ENCODE measurements at regions not wholly inside any gene's neighbourhood (a gene's known extent, or its start where the extent isn't known, plus 50 kb on each side); places are given as distances from the start of the nearest gene placed in this dataset.

DNA sequence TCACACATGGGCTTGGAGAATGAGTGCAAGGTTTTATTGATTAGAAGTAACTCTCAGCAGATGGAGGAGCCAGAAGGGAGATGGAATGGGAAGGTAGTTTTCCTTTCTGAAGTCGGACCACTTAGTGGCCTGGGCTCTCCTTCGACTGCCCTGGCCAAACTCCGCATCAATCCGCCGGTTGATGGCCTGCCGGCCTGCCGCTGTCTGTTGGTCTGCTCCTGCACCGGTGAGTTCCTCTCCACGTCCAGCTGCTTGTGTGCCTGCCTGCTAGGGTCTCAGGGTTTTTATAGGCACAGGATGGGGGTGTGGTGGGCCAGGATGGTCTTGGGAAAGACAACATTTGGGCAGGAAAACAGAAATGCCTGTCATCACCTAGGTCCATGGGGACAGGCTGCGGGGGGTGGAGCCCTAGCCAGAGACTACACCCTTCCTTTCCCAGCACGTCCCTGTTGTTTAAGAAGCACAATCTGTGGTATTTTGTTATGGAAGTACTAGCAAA is 837.0 kb downstream of the PDCD6IP start:
- 53% methylated on average over 11 of the region's 11 CpGs for WGBS (ENCODE audit: insufficient coverage, insufficient replicate concordance, low lambda C conversion rate, missing lambda C conversion rate)
- FAIRE-seq: no peak
- intact Hi-C loops (cut with micrococcal nuclease; ENCODE audit: unreplicated experiment): no loop called here
- CTCF ChIA-PET: no interaction called here
- no TSS peak for BruUV-seq (replicated peaks)
- DNase-seq (ENCODE audit: low read depth, low spot score): no peak
- SMC1A ChIA-PET (ENCODE audit: uncharacterized antibody, unreplicated experiment): no interaction called here
- no peak for ATAC-seq
- H3K27me3 ChIP-seq (replicated peaks in 1 of 2; ENCODE audit: control insufficient read depth in 2 of 2, insufficient read depth in 2 of 2, low read length in 1 of 2): no peaks in the 10 kb centered on the region
- H3K9ac ChIP-seq (ENCODE audit: control insufficient read depth, insufficient read depth, low read length): no peak overlapping the region
- H4K20me1 ChIP-seq (ENCODE audit: control insufficient read depth, insufficient read depth): no peaks in the 10 kb centered on the region
- no peak for TF ChIP-seq BACH1 (IDR thresholded peaks at IDR 0.05; ENCODE audit: borderline replicate concordance)
- TF ChIP-seq CBX3 (IDR thresholded peaks at IDR 0.05; ENCODE audit: borderline replicate concordance, low read depth): no peak
- TF ChIP-seq NR2C1 (IDR thresholded peaks at IDR 0.05): no peak
- no peak for TF ChIP-seq HDAC2 (IDR thresholded peaks at IDR 0.05)
- TF ChIP-seq CREB1 (IDR thresholded peaks at IDR 0.05; ENCODE audit: low read depth): no peak
- H3K9me3 ChIP-seq (replicated peaks; ENCODE audit: control insufficient read depth, insufficient read depth, low read length): no peaks in the 10 kb centered on the region
- H3K79me2 ChIP-seq (ENCODE audit: control insufficient read depth, insufficient read depth, low read length): no peaks in the 10 kb centered on the region
- no peak overlapping the region for H2AFZ ChIP-seq (ENCODE audit: control insufficient read depth, low read depth, low read length)
- POLR2A ChIA-PET: no interaction called here
- no peaks in the 10 kb centered on the region for H3K4me1 ChIP-seq (ENCODE audit: control insufficient read depth, insufficient read depth, low read length)
- H3K4me2 ChIP-seq (ENCODE audit: control insufficient read depth, insufficient read depth): no peak overlapping the region
- H3K36me3 ChIP-seq (ENCODE audit: control insufficient read depth in 2 of 2, insufficient read depth in 2 of 2, low read length in 1 of 2): no peaks in the 10 kb centered on the region
- RAD21 ChIA-PET (ENCODE audit: unreplicated experiment): no interaction called here
- no peak overlapping the region for H3K4me3 ChIP-seq
- in situ Hi-C loops (cut with MboI): no loop called here
- H3K27ac ChIP-seq (ENCODE audit: control insufficient read depth, insufficient read depth): no peak overlapping the region

DNA sequence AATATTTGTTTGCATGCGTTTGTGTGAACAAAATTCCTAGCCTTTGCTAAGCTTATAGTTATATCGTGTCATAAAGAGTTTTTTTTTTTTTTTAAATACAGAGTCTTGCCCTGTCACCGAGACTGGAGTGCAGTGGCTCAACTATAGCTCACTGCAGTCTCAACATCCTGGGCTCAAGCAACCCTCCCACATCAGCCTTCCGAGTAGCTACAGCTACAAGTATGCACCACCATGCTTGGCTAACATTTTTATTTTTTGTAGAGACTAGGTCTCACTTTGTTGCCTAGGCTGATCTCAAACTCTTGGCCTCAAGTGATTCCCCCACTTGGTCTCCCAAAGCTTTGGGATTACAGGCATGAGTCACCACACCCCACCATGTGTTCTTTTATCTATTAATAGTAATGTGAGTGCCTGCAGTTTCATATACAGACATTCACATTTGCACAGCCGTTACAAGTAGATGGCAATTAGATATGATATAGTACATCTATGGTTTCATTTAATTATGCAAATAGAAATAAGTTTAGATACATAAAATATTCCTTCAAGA is 848.6 kb downstream of the PDCD6IP start:
- Histone ChIP-seq H2AFZ (ENCODE audit: control insufficient read depth, low read depth, low read length) (no peak overlapping the region), H3K36me3 (ENCODE audit: control insufficient read depth in 2 of 2, insufficient read depth in 2 of 2, low read length in 1 of 2) (no peaks in the 10 kb centered on the region), H3K9me3 (replicated peaks; ENCODE audit: control insufficient read depth, insufficient read depth, low read length) (no peaks in the 10 kb centered on the region), H4K20me1 (ENCODE audit: control insufficient read depth, insufficient read depth) (no peaks in the 10 kb centered on the region), H3K27me3 (replicated peaks in 1 of 2; ENCODE audit: control insufficient read depth in 2 of 2, insufficient read depth in 2 of 2, low read length in 1 of 2) (no peaks in the 10 kb centered on the region), H3K79me2 (ENCODE audit: control insufficient read depth, insufficient read depth, low read length) (no peaks in the 10 kb centered on the region), H3K4me3 (no peak overlapping the region), H3K4me1 (ENCODE audit: control insufficient read depth, insufficient read depth, low read length) (no peaks in the 10 kb centered on the region), H3K9ac (ENCODE audit: control insufficient read depth, insufficient read depth, low read length) (no peak overlapping the region), H3K27ac (ENCODE audit: control insufficient read depth, insufficient read depth) (no peak overlapping the region), H3K4me2 (ENCODE audit: control insufficient read depth, insufficient read depth) (no peak overlapping the region)
- DNase-seq (ENCODE audit: low read depth, low spot score) (no peak), ATAC-seq (no peak), FAIRE-seq (no peak)
- ChIA-PET RAD21 (ENCODE audit: unreplicated experiment) (no interaction called here), POLR2A (no interaction called here), SMC1A (ENCODE audit: uncharacterized antibody, unreplicated experiment) (interaction anchor here (0.6 kb wide), 1 partner anchor 850 kb away, joined by 3 read pairs; no protein-coding TSS in a partner anchor), CTCF (no interaction called here)
- WGBS (ENCODE audit: insufficient coverage, insufficient replicate concordance, low lambda C conversion rate, missing lambda C conversion rate): 0% methylated on average over 5 of the region's 5 CpGs
- in situ Hi-C loops (cut with MboI) (no loop called here), intact Hi-C loops (cut with micrococcal nuclease; ENCODE audit: unreplicated experiment) (no loop called here)
- no TSS peak for BruUV-seq (replicated peaks)
- TF ChIP-seq MEF2A (IDR thresholded peaks at IDR 0.05; ENCODE audit: insufficient read depth, low read depth, low read length): no peak
- TF ChIP-seq, protein P1, sequence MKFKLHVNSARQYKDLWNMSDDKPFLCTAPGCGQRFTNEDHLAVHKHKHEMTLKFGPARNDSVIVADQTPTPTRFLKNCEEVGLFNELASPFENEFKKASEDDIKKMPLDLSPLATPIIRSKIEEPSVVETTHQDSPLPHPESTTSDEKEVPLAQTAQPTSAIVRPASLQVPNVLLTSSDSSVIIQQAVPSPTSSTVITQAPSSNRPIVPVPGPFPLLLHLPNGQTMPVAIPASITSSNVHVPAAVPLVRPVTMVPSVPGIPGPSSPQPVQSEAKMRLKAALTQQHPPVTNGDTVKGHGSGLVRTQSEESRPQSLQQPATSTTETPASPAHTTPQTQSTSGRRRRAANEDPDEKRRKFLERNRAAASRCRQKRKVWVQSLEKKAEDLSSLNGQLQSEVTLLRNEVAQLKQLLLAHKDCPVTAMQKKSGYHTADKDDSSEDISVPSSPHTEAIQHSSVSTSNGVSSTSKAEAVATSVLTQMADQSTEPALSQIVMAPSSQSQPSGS (IDR thresholded peaks at IDR 0.05; ENCODE audit: low read length): no peak
